OCI-LY7 (cell line): ENCODE measurements at regions not wholly inside any gene's neighbourhood (a gene's known extent, or its start where the extent isn't known, plus 50 kb on each side); places are given as distances from the start of the nearest gene placed in this dataset.

Experiments
- EZH2phosphoT487 ChIP-seq: fragments of 200-600 bp; sonication (generic); IDR thresholded peaks from 2 replicates; pipeline ENCODE4 v1.6.1; 2018; ENCODE audit warnings: low read depth, borderline replicate concordance, mild to moderate bottlenecking, mixed run types, antibody characterized with exemption, low read length, moderate library complexity, mixed read lengths
- TF ChIP-seq, protein P1 (sequence below): fragments of 200-600 bp; sonication (generic); conservative IDR thresholded peaks from 2 replicates; pipeline ENCODE4 v1.5.1; 2014; ENCODE audit warnings: mild to moderate bottlenecking, antibody characterized with exemption, low read length, moderate library complexity, mixed read lengths

DNA sequence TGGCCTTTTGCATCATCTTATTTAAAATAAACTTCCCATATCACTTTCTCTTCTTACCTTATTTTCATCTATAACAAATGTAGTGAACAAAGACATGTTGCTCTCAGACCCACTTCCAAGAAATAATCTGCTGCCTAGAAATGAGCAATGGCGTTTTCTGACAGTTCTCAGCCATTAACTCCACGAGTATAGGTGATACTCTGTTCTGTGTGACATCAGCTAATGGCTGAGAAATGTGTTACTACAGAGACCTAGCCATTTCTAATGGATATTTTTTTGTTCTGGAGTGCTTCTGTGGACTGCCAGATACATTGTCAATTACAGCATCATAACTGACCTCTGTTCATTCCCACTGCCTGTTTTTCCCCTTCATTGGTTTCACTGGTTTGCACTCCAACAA, 67.8 kb downstream of the CCDC59 start:
- TF ChIP-seq, protein P1, sequence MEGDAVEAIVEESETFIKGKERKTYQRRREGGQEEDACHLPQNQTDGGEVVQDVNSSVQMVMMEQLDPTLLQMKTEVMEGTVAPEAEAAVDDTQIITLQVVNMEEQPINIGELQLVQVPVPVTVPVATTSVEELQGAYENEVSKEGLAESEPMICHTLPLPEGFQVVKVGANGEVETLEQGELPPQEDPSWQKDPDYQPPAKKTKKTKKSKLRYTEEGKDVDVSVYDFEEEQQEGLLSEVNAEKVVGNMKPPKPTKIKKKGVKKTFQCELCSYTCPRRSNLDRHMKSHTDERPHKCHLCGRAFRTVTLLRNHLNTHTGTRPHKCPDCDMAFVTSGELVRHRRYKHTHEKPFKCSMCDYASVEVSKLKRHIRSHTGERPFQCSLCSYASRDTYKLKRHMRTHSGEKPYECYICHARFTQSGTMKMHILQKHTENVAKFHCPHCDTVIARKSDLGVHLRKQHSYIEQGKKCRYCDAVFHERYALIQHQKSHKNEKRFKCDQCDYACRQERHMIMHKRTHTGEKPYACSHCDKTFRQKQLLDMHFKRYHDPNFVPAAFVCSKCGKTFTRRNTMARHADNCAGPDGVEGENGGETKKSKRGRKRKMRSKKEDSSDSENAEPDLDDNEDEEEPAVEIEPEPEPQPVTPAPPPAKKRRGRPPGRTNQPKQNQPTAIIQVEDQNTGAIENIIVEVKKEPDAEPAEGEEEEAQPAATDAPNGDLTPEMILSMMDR, result no peak
- no peak for TF ChIP-seq EZH2phosphoT487
